ENCODE measurements at regions not wholly inside any gene's neighbourhood (a gene's known extent, or its start where the extent isn't known, plus 50 kb on each side); places are given as distances from the start of the nearest gene placed in this dataset.

GRCh38 chr6:91434576-91434975, 847.7 kb upstream of the MAP3K7 start:
- H3K27ac ChIP-seq, result no peak overlapping the region
- intact Hi-C loops (cut with DNase I; ENCODE audit: low total_unique reads), result no loop called here
- TF ChIP-seq CTCF (IDR thresholded peaks at IDR 0.05), result no peak
- no peaks in the 10 kb centered on the region for H3K27me3 ChIP-seq
- no peaks in the 10 kb centered on the region for H3K4me1 ChIP-seq
- no peak overlapping the region for H3K4me3 ChIP-seq
- DNase-seq, result no peak
- no peaks in the 10 kb centered on the region for H3K9me3 ChIP-seq
- H3K36me3 ChIP-seq, result no peaks in the 10 kb centered on the region

GRCh38 chr6:91433660-91434534, 847.0 kb upstream of the MAP3K7 start:
- intact Hi-C loops (cut with DNase I; ENCODE audit: low total_unique reads), result no loop called here
- no peaks in the 10 kb centered on the region for H3K27me3 ChIP-seq
- TF ChIP-seq CTCF (IDR thresholded peaks at IDR 0.05), result no peak
- H3K4me3 ChIP-seq, result no peak overlapping the region
- no peaks in the 10 kb centered on the region for H3K36me3 ChIP-seq
- no peaks in the 10 kb centered on the region for H3K9me3 ChIP-seq
- DNase-seq, result no peak
- H3K4me1 ChIP-seq, result no peaks in the 10 kb centered on the region
- H3K27ac ChIP-seq, result no peak overlapping the region

GRCh38 chr6:91428953-91429560, 842.2 kb upstream of the MAP3K7 start:
- no peak for TF ChIP-seq CTCF (IDR thresholded peaks at IDR 0.05)
- no peaks in the 10 kb centered on the region for H3K27me3 ChIP-seq
- no peak for DNase-seq
- H3K9me3 ChIP-seq, result no peaks in the 10 kb centered on the region
- intact Hi-C loops (cut with DNase I; ENCODE audit: low total_unique reads), result no loop called here
- no peak overlapping the region for H3K27ac ChIP-seq
- no peaks in the 10 kb centered on the region for H3K36me3 ChIP-seq
- H3K4me3 ChIP-seq, result no peak overlapping the region
- no peaks in the 10 kb centered on the region for H3K4me1 ChIP-seq

- Histone ChIP-seq H3K36me3 (no peaks in the 10 kb centered on the region), H3K9me3 (no peaks in the 10 kb centered on the region), H3K4me3 (no peak overlapping the region), H3K27me3 (no peaks in the 10 kb centered on the region), H3K4me1 (no peaks in the 10 kb centered on the region), H3K27ac (no peak overlapping the region)
- no peak for DNase-seq
- no peak for TF ChIP-seq CTCF (IDR thresholded peaks at IDR 0.05)
- intact Hi-C loops (cut with DNase I; ENCODE audit: low total_unique reads), result no loop called here
Measured at GRCh38 chr6:91428296-91428695, 841.4 kb upstream of the MAP3K7 start.

- DNase-seq, result no peak
- Histone ChIP-seq H3K27ac (no peak overlapping the region), H3K36me3 (no peaks in the 10 kb centered on the region), H3K4me3 (no peak overlapping the region), H3K4me1 (no peaks in the 10 kb centered on the region), H3K27me3 (no peaks in the 10 kb centered on the region), H3K9me3 (peaks cover 0 to 12% (median 9%) of the 10 kb centered on the region in 3 donors)
- intact Hi-C loops (cut with DNase I; ENCODE audit: low total_unique reads), result no loop called here
- TF ChIP-seq CTCF (IDR thresholded peaks at IDR 0.05), result no peak
Measured at GRCh38 chr6:91420243-91420642, 833.4 kb upstream of the MAP3K7 start.
